ENCODE measurements at regions not wholly inside any gene's neighbourhood (a gene's known extent, or its start where the extent isn't known, plus 50 kb on each side); places are given as distances from the start of the nearest gene placed in this dataset.

DNA sequence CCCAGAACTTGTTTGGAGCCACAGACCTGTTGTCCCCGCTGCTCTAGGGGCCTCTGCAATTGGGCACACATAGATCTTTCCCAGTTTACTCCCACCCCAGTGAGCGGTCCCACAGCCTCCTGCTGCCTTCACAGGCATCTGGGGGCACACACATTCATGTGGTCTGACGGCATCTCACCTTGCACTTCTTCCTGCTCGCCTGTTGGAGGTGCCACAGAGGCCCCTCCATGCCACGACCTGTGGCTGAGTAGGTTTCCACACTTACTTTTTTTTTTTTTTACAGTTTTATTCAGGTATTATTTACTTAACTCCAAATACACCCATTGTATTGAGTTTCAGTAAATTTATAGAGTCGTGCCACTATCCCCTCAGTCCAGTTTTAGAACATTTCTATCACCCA, 68.9 kb upstream of the SEPTIN5 start:
- Histone ChIP-seq H3K27ac (no peak overlapping the region), H3K9me3 (peaks cover 20% of the 10 kb centered on the region), H3K27me3 (ENCODE audit: insufficient read depth in 3 of 3, low read length in 2 of 3) (peaks cover 0 to 40% (median 4%) of the 10 kb centered on the region in 3 donors), H3K4me3 (no peak overlapping the region), H3K36me3 (ENCODE audit: insufficient read depth in 1 of 2, low read depth in 1 of 2) (no peaks in the 10 kb centered on the region), H3K4me1 (no peaks in the 10 kb centered on the region)
- intact Hi-C loops (cut with DNase I): no loop called here
- no peak for ATAC-seq
- 74 to 80% (median 79%) methylated on average over 6 of the region's 6 CpGs for WGBS, 3 donors
- DNase-seq: no peak
- TF ChIP-seq CTCF (IDR thresholded peaks at IDR 0.05): no peak

DNA sequence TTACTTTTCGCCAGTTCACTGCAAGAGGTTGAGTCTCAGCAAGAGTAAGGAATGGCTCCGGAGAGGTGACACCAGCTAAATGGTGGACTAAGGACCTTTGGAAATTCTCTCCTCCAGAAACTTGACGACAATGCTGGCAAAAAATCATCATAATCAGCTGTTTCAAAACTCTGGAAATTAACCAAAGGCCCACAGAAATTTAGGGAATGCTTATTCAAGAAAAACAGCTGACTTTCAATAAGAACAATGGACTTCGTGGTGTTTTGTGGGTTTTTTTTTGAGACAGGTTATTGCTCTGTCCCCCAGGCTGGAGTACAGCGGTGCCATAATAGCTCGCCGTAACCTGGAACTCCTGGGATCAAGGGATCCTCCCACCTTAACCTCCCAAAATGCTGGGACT, 68.4 kb upstream of the SEPTIN5 start:
- no peak for TF ChIP-seq CTCF (IDR thresholded peaks at IDR 0.05)
- Histone ChIP-seq H3K4me3 (no peak overlapping the region), H3K27me3 (ENCODE audit: insufficient read depth in 3 of 3, low read length in 2 of 3) (peaks cover 0 to 37% (median 4%) of the 10 kb centered on the region in 3 donors), H3K27ac (no peak overlapping the region), H3K36me3 (ENCODE audit: insufficient read depth in 1 of 2, low read depth in 1 of 2) (no peaks in the 10 kb centered on the region), H3K9me3 (peaks cover 20% of the 10 kb centered on the region), H3K4me1 (no peaks in the 10 kb centered on the region)
- 69 to 80% (median 77%) methylated on average over 7 of the region's 7 CpGs for WGBS, 3 donors
- no peak for DNase-seq
- no peak for ATAC-seq
- intact Hi-C loops (cut with DNase I): no loop called here

- H3K4me1 ChIP-seq: no peaks in the 10 kb centered on the region
- no peak overlapping the region for H3K4me3 ChIP-seq
- TF ChIP-seq CTCF (IDR thresholded peaks at IDR 0.05): no peak
- 80 to 89% (median 85%) methylated on average over 3 of the region's 3 CpGs for WGBS, 3 donors
- peaks cover 20% of the 10 kb centered on the region for H3K9me3 ChIP-seq
- DNase-seq (no peak), ATAC-seq (no peak)
- H3K36me3 ChIP-seq (ENCODE audit: insufficient read depth in 1 of 2, low read depth in 1 of 2): no peaks in the 10 kb centered on the region
- no peak overlapping the region for H3K27ac ChIP-seq
- intact Hi-C loops (cut with DNase I): no loop called here
- H3K27me3 ChIP-seq (ENCODE audit: insufficient read depth in 3 of 3, low read length in 2 of 3): peaks cover 0 to 32% (median 4%) of the 10 kb centered on the region in 3 donors
Observed at GRCh38 chr22:19646383-19646782, 67.9 kb upstream of the SEPTIN5 start.

- Histone ChIP-seq H3K4me3 (no peak overlapping the region), H3K36me3 (ENCODE audit: insufficient read depth in 1 of 2, low read depth in 1 of 2) (no peaks in the 10 kb centered on the region), H3K9me3 (peaks cover 20% of the 10 kb centered on the region), H3K27me3 (ENCODE audit: insufficient read depth in 3 of 3, low read length in 2 of 3) (peaks cover 0 to 21% (median 4%) of the 10 kb centered on the region in 3 donors), H3K27ac (no peak overlapping the region), H3K4me1 (no peaks in the 10 kb centered on the region)
- 71 to 97% (median 95%) methylated on average over 3 of the region's 3 CpGs for WGBS, 3 donors
- no peak for DNase-seq
- intact Hi-C loops (cut with DNase I): no loop called here
- no peak for TF ChIP-seq CTCF (IDR thresholded peaks at IDR 0.05)
- ATAC-seq: no peak
Observed at GRCh38 chr22:19648419-19648929, 65.8 kb upstream of the SEPTIN5 start.

GRCh38 chr22:19652316-19652715, 62.0 kb upstream of the SEPTIN5 start:
- intact Hi-C loops (cut with DNase I): no loop called here
- peaks cover 20% of the 10 kb centered on the region for H3K9me3 ChIP-seq
- DNase-seq (no peak), ATAC-seq (no peak)
- no peak for TF ChIP-seq CTCF (IDR thresholded peaks at IDR 0.05)
- H3K27ac ChIP-seq: no peak overlapping the region
- 56 to 77% (median 56%) methylated on average over 6 of the region's 6 CpGs for WGBS, 3 donors
- H3K36me3 ChIP-seq (ENCODE audit: insufficient read depth in 1 of 2, low read depth in 1 of 2): no peaks in the 10 kb centered on the region
- no peaks in the 10 kb centered on the region for H3K4me1 ChIP-seq
- no peak overlapping the region for H3K4me3 ChIP-seq
- peaks cover 0 to 4% (median 0%) of the 10 kb centered on the region in 3 donors for H3K27me3 ChIP-seq (ENCODE audit: insufficient read depth in 3 of 3, low read length in 2 of 3)
